CD4-positive, alpha-beta T cell treated with Interleukin-6 for 4 hours (primary cell): ENCODE measurements at regions not wholly inside any gene's neighbourhood (a gene's known extent, or its start where the extent isn't known, plus 50 kb on each side); places are given as distances from the start of the nearest gene placed in this dataset.
"Not testable (repeated sequence)": the region's sequence is repeated elsewhere in the genome, so short reads cannot be mapped to it uniquely, and the experiment has no call there.

Experiments
- DNase-seq: peaks from one replicate; pipeline ENCODE4 v3.0.0-alpha.2; 2020; ENCODE audit warnings: mixed read lengths

DNA sequence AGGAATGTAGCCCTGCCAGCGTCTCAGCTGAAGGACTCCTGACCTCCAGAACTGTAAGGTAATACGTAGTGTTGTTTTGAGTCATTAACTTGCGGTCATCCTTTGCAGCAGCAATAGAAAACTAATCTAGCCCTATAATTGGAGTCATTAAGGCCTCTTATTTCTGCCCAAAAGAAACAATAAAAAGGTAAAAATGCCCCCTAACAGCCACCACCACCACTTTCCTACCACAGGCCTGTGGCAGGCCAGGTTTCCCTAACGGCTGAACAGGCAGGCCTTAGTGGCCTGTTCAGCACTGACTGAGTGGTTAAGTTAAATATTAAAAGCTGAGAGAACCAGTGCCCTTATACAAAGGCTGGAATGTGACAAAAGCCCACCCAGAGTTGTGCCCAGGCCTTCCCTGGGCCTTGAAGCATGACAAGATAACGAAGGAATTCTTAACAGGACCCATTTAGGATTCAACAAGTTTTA is 286.5 kb upstream of the ERCC4 start:
- DNase-seq = no peak

DNA sequence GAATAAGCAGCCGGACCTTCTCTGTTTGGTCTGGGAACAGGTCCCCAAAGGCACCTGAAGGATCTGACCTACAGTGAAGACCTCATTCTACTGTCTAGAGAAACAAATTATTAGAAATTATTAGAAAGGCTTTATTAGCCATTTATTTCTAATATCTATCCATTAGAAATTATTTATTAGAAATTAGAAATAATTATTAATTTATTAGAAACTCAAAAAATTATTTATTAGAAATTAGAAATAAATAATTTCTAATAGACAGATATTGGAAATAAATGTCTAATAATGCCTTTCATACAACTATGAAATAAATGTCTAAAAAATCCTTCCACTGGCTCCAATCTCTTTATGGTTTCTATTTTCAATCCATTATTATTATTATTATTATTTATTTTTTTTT is 285.7 kb upstream of the ERCC4 start:
- DNase-seq = no peak

DNA sequence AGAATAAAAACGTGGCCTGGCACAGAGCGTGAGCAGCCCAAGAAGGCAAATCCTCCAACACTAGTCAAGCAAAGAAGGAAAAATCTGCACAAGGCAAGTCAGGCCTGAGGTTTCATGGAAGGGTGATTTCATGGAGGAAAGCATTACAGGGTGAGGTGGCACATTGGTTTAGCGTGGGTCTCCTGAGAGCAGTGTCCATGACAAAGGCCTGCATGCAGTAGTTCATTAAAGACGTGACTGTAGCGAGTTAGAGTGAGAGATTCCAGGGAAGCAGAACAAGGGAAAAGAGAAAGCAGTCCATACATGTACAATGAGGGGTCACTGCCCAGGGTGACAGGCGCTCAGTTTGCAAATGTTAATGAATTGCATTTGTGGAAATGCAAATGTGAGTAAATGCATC is 285.0 kb upstream of the ERCC4 start:
- DNase-seq = no peak

DNA sequence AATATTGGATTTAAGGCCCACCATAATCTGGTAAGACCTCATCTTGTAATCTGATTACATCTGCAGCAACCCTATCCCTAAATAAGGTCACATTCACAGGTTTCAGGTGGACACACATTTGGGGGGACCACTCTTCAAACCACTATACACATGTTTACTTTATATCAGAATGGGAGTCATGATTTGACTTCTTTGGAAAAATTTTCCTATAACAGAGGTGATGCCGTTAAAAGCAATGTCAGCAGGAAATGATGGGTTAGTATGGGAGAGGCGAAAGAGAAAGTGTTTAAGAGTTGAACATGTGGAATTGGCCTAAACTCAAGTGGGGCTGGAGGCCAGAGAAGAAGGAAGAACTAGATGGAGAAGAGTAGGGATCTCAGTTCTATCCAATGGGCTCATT is 281.7 kb upstream of the ERCC4 start:
- no peak for DNase-seq

DNA sequence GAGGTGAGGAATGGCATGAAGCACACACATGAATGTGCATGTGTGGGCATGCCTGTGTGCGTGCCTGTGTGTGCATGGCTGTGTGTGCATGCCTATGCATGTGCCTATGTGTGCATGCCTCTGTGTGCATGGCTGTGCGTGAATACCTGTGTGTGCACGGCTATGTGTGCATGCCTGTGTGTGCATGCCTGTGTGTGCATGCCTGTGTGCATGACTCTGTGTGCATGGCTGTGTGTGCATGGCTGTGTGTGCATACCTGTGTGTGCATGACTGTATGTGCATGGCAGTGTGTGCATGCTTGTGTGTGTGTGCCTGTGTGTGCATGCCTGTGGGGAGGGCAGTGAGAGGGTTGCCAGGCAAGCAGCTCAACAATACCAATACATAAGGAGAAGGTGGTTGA is 276.5 kb upstream of the ERCC4 start:
- DNase-seq = no peak

DNA sequence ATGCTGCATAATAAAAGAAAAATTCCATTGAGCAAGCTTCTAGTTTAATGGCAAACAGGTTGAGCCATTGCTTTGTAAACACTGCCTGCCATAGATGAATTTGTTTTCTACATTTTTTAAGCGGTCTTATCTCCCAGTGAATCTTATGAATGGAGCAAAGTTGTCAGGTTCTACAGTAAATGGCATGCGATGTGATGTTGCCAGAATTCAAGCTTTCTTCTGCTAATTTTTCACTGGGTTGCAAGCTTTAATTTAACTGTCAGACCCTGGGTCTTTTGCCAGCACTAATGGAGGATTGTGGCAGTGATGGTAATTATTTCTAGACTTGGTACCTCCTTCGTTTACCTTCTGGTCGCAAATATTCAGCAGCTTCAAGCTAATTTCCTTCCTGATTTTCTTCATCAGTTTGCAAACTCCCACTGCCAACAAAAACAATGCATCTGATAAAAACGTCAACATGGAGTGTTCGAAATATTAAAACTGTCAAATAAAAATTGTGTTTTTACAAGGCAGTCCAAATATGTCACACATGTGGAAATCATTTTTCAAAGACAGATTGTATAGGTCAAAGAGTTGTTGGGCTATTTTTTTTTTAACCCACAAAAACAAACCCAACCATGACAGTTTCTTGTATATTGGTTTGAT is 274.2 kb upstream of the ERCC4 start:
- no peak for DNase-seq

DNA sequence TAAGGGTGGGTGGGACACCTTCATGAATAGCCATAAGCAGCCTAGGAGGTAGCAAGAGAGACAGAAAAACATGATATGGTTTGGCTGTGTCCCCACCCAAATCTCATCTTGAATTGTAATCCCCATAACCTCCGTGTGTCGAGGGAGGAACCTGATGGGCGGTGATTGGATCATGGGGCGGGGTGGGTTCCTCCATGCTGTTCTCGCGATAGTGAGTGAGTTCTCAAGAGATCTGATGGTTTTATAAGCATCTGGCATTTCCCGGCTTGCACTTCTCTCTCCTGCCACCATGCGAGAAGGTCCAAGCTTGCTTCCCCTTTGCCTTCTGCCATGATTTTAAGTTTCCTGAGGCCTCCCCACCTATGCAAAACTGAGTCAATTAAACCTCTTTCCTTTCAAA is 259.1 kb upstream of the ERCC4 start:
- DNase-seq = no peak

DNA sequence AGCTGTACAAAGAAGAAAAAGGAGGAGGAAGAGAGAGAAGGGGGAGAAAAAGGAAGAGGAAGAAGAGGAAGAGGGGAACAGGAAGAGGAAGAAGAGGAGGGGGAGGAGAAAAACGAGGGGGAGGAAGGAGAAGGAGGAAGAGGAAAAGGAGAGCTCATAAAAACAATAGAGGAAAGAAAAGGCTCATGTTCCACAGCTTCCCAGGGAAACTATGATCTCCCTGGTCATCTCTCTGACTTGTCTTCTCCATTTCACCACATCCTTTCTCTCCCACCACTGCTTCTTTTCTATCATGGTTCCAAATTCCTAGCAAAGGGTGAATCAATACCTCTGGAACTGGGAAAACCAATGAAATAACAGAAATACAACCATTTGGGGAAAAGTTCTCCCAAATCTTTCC is 254.1 kb upstream of the ERCC4 start:
- no peak for DNase-seq

DNA sequence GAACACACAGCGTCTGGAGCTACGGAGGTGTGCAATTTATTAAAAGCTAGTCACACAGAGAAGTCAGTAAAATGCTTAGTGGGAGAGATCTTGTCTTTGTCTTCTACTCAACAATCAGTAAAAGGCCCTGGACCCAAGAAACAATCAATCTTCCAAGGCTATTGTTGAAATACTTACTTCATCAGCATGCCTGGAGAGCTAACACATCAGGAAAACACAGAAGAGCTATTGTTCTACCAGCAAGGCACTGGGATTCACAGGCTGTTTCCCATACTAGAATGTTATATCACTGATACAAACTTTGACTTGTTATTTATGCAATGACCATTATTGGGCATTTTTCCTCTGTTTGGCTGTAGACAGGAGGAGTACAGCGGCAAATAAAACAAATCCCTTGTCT is 247.8 kb upstream of the ERCC4 start:
- no peak for DNase-seq

DNA sequence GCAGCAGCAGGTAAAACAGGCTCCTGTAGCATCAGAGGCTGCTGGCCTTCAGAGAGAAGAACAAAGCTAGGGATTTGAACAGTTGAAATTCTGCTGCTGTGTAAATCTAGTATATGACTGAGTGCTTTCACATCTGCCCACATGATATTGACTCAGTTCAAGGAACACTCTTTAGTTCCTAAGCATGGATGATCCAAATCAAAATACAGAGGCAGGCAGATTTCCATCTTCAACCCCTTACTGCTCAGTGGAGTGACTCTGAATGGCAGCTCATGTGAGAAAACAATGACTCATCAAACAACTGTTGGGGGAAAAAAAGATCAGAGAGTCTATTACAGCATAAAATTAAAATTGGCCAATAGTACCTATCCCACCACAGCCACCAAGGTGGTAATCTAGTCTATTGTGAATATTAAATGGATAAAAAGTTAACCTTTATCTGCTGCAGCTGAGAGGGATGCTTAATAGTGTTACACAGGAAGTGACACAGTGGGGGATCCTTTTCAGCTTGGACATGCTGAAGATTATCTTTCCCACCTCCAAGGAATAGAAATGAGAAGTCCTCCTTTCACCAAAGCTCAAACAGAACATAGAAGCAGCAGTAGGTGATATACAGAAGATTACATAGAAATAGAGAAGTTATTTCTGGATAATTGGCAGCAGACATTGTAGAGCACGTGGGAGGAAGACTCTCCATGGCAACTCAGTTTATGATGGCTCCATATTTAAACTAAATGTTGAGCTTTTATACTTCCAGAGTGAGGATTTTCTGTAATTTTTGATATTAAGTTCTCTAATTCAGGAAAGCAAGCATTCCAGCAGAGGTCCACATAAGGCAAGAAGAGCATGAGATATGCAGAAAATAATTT is 239.7 kb upstream of the ERCC4 start:
- DNase-seq = no peak

DNA sequence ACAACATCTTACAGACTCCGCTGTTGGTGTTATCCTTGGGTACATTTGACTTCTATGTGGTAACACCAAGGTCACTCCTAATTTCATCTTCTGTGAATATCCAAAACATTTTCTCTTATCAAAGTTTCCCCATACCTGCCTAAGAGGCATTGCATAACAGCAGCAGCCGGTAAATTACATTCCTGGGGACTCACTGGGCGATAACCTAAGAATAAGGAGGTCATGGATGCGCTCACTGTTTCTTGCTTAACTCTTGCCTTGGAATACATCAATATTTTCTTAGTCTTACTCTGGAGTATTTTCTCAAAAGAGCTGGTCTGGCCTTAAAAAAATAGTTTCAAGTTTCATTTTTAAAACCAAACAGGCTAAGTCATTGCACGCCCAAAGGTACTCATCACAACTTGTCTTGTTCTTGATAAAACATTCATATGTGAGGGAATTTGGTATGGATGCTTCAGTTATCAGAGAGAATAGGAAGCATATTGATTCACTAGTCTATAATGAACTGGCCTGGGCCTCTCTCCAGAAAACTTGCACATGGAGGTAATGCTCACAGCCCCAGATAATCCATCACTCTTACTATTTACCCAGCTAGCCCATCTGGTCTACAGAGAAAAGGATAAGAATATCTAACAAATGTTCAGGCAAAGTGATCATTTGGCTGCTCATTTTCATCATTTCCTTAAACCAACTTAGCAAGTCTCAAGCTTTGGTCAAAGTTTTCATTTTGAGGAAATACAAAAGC is 235.0 kb upstream of the ERCC4 start:
- no peak for DNase-seq

DNA sequence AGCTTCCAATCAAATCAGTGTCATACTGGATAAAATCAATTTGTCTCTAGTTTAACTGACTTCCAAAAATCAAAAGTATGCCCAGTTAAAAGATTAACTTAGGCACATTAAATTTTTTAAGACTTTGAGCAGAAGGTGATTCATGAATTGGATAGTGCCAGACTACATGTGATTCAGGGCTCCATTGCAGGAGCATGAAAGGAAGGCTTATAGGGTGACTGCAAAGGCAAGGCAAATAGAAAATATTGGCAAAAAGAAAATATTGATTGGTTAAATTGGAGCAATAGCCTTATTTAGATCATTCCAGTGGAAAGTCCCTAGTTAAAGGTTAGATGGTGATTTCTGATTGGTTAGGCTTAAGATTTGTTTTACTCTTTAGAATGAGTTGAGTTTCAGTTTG is 223.9 kb upstream of the ERCC4 start:
- no peak for DNase-seq

DNA sequence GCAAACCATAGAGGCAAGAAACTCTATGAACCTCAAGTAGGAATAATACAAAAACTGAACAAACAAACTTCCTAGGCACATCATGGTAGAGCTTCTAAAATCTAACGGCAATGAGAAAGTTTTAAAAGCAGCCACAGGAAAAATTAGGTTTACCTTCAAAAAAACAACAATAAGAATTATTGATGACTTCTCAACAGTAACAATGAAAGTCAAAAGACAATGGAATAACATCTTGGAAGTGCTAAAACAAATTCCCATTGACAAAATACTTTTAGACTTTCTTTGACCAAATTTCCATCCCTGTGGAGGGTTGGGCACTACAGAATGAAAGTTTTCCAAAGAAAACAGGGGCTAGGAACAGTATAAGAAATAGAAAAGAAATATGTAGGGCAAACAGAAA is 222.9 kb upstream of the ERCC4 start:
- no peak for DNase-seq

DNA sequence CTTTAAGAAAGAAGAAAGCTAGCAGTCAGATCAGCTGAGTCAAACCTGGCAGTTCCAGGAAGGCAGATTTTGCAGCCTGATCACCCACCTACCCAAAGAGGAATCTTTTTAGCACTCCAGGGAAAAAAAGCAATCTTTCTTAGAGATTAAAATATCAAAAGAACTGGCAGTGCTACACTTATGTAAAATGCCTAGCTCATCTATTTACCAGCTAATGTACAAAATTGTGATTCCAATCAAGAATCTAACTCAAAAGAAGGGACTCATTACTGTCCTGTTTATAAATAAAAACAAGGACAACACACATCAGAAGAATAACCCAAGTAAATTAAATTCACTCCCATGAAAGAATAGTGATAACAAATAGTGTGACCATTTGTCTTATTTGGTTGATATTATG is 222.4 kb upstream of the ERCC4 start:
- DNase-seq = no peak

DNA sequence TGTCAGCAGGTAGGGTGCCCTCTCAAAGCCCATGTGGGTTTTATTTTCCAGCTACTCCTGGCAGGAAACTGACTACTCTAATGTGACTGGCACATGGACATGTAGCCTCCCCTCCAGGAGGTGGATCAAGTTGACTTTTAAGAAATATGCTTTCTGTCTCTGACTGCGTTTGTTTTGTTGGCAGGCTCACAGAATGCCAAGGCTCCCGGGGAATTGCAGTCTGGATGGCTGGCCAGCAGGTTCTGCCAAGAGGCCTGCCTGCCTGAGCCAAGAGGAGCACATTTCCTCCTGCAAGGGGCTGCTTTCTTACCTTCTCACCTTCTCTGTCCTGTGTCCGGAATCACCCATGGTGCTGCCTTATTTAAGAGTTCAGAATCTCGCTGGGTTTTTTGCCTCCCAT is 217.3 kb upstream of the ERCC4 start:
- no peak for DNase-seq

DNA sequence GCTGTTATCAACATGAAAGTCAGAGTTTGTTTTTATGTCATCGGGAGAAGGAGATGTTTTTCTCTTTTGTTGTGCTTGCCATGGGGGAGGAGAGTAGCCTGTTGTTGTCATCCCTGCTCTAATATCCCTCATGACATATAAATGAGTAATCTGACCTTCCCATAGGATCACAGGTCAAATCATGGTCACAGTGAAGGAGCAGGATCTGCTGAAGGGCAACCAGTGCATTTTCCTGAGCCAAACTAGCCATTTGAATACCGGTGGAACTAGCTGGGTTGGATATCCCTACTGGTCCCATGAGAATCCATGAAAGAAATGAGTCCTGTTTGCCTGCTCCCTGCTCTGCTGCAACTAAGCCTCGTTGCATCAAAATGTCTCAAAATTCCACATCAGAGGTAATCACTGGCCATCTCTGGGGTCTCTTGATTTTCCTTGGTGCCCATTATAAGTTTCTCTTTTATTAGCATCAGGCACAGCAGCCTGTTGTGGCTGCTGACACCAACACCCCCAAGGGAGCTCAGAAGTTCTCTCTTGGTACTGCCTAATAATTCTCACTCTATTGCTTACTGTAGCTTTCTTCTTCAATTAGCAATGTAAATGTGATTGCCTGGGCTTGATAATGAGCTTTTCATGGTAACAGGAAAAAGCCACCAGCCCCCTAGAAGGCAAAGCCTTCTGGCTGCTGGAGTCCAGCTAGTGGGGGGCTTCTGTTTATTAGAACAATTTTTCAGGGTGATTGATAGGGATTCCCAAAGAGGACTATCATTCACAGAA is 211.4 kb upstream of the ERCC4 start:
- no peak for DNase-seq

DNA sequence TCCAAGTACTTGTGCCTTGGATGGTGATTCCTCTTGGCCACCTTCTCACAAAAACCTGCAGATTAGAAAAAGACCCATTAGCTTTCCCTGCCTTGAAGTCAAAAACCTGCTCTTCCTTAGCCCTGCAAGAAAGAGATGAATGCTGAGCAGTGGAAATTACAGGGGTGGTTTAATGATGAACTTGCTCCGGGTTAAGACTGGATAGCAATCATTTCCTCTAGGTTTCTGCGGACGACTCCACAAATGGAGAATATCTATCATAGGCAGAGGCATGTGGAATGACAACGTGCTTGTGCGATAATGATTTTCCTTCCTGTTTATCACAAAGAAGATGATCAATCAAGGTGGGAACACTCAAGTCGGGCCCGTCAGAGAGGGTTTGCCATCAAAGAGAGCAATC is 201.2 kb upstream of the ERCC4 start:
- DNase-seq = no peak

DNA sequence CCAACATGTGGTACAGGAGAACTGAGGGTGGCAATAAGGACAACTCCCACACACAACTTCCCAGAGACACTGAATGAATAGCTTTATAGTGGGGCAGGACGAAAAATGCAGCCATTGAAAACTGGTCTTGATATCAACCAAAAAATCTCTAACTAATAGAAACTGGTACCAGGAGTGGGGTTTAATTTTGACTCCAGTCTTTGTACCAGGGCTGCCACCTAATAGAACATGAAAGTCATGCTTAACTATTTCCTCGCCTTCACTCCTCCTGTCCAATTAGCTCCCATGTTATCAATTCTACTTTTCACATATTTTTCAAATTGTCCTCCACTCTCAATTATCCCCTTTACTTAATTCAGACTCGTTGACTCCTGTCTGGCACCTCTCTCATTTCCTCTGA is 192.0 kb upstream of the ERCC4 start:
- no peak for DNase-seq

DNA sequence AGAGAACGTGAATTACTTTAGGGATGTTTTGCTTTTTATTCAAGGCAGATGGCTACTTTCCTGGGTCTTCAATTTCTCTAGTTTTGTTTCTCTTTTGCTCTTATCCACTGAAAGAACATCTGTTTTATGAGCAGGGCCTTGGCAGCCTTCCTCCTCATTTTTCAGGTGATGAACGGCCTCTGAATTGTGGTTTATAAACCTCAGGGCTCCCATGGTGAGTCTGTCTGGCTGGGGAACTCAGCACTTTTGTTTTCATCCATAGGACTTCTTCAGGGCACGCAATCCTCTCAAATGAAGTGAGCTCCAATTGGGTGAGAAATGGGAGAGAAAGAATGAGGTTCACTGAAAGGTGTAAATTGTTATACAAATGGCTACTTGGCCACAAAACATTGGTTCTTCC is 186.4 kb upstream of the ERCC4 start:
- DNase-seq = no peak

DNA sequence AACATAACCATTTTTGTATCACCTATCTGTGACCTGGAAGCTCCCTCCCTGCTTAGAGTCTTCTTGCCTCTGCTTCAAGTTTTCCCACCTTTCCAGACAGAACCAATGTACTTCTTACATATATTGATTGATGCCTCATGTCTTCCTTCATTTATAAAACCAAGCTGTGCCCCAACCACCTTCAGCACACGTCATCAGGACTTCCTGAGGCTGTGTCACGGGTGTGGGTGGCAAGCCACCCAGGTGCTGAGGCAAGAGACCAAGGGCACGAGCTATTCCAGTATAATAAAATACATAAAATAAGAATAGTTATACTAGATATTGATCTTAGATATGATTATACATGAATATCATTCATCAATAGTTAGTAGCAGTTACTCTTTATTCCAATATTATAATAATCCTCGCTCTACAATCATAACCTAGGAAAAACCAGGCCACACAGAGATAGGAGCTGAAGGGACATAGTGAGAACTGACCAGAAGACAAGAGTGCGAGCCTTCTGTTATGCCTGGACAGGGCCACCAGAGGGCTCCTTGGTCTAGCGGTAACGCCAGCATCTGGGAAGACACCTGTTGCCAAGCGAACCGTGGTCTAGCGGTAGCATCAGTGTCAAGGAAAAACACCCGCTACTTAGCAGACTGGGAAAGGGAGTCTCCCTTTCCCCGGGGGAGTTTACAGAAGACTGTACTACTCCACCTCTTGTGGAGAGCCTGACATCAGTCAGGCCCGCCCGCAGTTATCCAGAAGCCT is 180.2 kb upstream of the ERCC4 start:
- not testable (repeated sequence) for DNase-seq

DNA sequence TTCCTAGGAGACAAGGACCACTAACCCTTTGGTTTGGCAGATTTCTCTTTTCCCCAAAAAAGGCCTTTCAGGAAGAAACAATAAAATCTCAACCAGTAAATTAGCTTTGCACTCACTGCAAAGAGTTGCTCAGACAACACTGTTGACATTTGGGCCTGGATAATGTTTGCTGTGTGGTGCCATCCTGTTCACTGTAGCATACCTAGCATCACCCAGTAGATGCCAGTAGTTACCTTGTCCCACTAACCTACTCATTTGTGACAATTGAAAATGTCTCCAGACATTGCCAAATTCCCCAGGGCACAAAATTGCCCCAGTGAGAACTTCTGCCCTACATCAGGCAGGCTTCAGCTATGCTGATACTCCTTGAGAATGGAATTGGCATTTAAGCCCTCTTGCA is 177.0 kb upstream of the ERCC4 start:
- no peak for DNase-seq

DNA sequence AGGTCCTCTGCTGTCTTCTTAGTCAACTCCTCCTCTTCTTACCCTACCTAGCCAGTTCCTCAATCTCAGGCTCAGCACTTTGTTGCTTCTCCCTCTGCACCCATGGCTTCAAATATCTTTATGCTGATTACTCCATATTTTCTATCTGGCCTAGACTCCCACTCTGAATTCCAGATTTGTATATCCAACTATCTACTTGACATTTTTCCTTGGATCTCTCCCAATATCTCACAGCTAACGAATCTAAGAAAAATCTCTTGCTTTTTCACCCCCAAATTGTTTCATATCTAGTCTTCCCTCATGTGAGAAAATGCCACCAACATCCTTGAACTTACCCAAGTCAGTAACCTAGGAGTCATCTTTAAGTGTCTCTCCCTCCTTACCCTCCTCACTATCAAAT is 176.4 kb upstream of the ERCC4 start:
- DNase-seq = no peak
